GM23338 (cell line): ENCODE measurements at regions not wholly inside any gene's neighbourhood (a gene's known extent, or its start where the extent isn't known, plus 50 kb on each side); places are given as distances from the start of the nearest gene placed in this dataset.

ENCODE experiments used
- CREB1 ChIP-seq: fragments of 250-450 bp; sonication (Bioruptor Pico); IDR thresholded peaks from 2 replicates; pipeline ENCODE4 v1.5.0; 2020; ENCODE audit warnings: low read depth, mild to moderate bottlenecking, moderate library complexity
- CTCF ChIP-seq, 2 experiments: fragments of 200-600 bp in 1 of 2; sonication (generic) in 1 of 2; conservative IDR thresholded peaks; 2 replicates each; pipeline versions ENCODE4 v1.5.1 to v1.6.1; 2016 to 2017; ENCODE audit warnings: antibody characterized with exemption in 2 of 2, low read depth in 2 of 2, mild to moderate bottlenecking in 2 of 2, moderate library complexity in 1 of 2
- ETS1 ChIP-seq: IDR thresholded peaks from 2 replicates; pipeline ENCODE4 v1.6.1; 2016; ENCODE audit warnings: antibody characterized with exemption
- EZH2 ChIP-seq: fragments of 200-600 bp; sonication (generic); IDR thresholded peaks from one replicate; pipeline ENCODE4 v1.8.0; 2017; ENCODE audit warnings: antibody characterized with exemption, mild to moderate bottlenecking, low read depth; ENCODE audit not compliant: unreplicated experiment
- EZH2phosphoT487 ChIP-seq: fragments of 200-600 bp; sonication (generic); IDR thresholded peaks from one replicate; pipeline ENCODE4 v1.8.1; 2018; ENCODE audit warnings: antibody characterized with exemption; ENCODE audit not compliant: unreplicated experiment
- POLR2AphosphoS5 ChIP-seq: IDR thresholded peaks from 2 replicates; pipeline ENCODE4 v1.6.1; 2016; ENCODE audit warnings: antibody characterized with exemption, low read depth
- REST ChIP-seq: IDR thresholded peaks from one replicate; pipeline ENCODE4 v1.6.1; 2018; ENCODE audit warnings: antibody characterized with exemption; ENCODE audit not compliant: unreplicated experiment

- TF ChIP-seq EZH2 (no peak), CTCF (conservative IDR thresholded peaks at IDR 0.05; ENCODE audit: low read depth in 2 of 2) (no peak), POLR2AphosphoS5 (no peak), CREB1 (CRISPR knock-in tag) (no peak), REST (no peak), EZH2phosphoT487 (no peak), ETS1 (no peak)
Observed at GRCh38 chr4:181618038-181618618, 625.1 kb upstream of the TENM3 start.
